Spleen (tissue), 11 donors: ENCODE measurements at regions not wholly inside any gene's neighbourhood (a gene's known extent, or its start where the extent isn't known, plus 50 kb on each side); places are given as distances from the start of the nearest gene placed in this dataset.

ENCODE experiments used
- DNase-seq: peaks from one replicate; pipeline ENCODE4 v3.0.0-alpha.2; 2020
- H3K27ac ChIP-seq, 8 donors: fragments of 200-600 bp; sonication (generic) in 7 of 8; 1 replicate in 4 of 8; 2 replicates in 4 of 8; pipeline versions ENCODE4 v1.5.0 to v1.8.0; 2016 to 2021; ENCODE audit warnings: inconsistent platforms in 4 of 8, mild to moderate bottlenecking in 4 of 8, moderate library complexity in 1 of 8
- H3K27me3 ChIP-seq, 7 donors: fragments of 200-600 bp; sonication (generic) in 6 of 7; replicated peaks in 1 of 7; 1 replicate in 4 of 7; 2 replicates in 3 of 7; pipeline versions ENCODE4 v1.5.0 to v1.8.0; 2016 to 2021; ENCODE audit warnings: inconsistent platforms in 3 of 7, mild to moderate bottlenecking in 1 of 7
- H3K36me3 ChIP-seq, 6 donors: fragments of 200-600 bp; sonication (generic) in 5 of 6; 1 replicate in 4 of 6; 2 replicates in 2 of 6; pipeline versions ENCODE4 v1.5.0 to v1.8.0; 2016 to 2021; ENCODE audit warnings: inconsistent platforms in 2 of 6
- H3K4me1 ChIP-seq, 6 donors: fragments of 200-600 bp; sonication (generic) in 5 of 6; 1 replicate in 3 of 6; 2 replicates in 3 of 6; pipeline versions ENCODE4 v1.5.0 to v1.8.0; 2016 to 2021; ENCODE audit warnings: inconsistent platforms in 3 of 6
- H3K4me3 ChIP-seq, 8 donors: fragments of 200-600 bp; sonication (generic) in 7 of 8; 1 replicate in 4 of 8; 2 replicates in 4 of 8; pipeline versions ENCODE4 v1.5.0 to v1.8.0; 2016 to 2021; ENCODE audit warnings: inconsistent platforms in 4 of 8, mild to moderate bottlenecking in 4 of 8, moderate library complexity in 2 of 8
- H3K9me3 ChIP-seq, 8 donors: fragments of 200-600 bp; sonication (generic) in 7 of 8; 1 replicate in 4 of 8; 2 replicates in 4 of 8; pipeline versions ENCODE4 v1.5.0 to v1.8.0; 2016 to 2021; ENCODE audit warnings: inconsistent platforms in 4 of 8
- POLR2A ChIP-seq, 3 donors: fragments of 450-650 bp; IDR thresholded peaks; one replicate each; pipeline ENCODE4 v1.5.1; 2017; ENCODE audit warnings: antibody characterized with exemption in 3 of 3, mild to moderate bottlenecking in 1 of 3
- POLR2AphosphoS5 ChIP-seq, 3 donors: sonication (generic); formaldehyde crosslinking; IDR thresholded peaks; one replicate each; pipeline ENCODE4 v1.5.1; 2017; ENCODE audit warnings: antibody characterized with exemption in 3 of 3
- WGBS, 5 donors: extraction: QIAGEN DNeasy Blood & Tissue Kit in 3 of 5; methylation state at CpG; one replicate each; pipeline versions ENCODE4 v1.1.5 to v1.1.7; 2013 to 2018; 5-methylcytosine and 5-hydroxymethylcytosine counted together
- intact Hi-C: fragments of 100-400 bp; cut with DNase I; formaldehyde crosslinking; loops from one replicate; pipeline ENCODE4 v1.15.0; 2023; ENCODE audit warnings: low total_unique reads
- TF ChIP-seq, protein P1 (sequence below), 11 experiments: fragments of 200-600 bp in 7 of 11; fragments of 450-650 bp in 4 of 11; sonication (generic) in 4 of 11; IDR thresholded peaks in 8 of 11; conservative IDR thresholded peaks in 3 of 11; 1 replicate in 7 of 11; 2 replicates in 4 of 11; pipeline versions ENCODE4 v1.4.0 to v1.8.0; 2016 to 2021; ENCODE audit warnings: antibody characterized with exemption in 11 of 11, inconsistent platforms in 4 of 11, mild to moderate bottlenecking in 1 of 11
- donor health status: healthy with polysubstance abuse.
- donor health status: DM: no; HTN: no; CAD: no; lungs with moderate emphysema.
- donor health status: DM: no; HTN: no; CAD: no.
- donor health status: Bipolar disorder and iron deficiency.
- donor health status: healthy.
- donor health status: DM: no; HTN: no; CAD: no.
- donor health status: DM: yes; HTN: yes; CAD: no.

DNA sequence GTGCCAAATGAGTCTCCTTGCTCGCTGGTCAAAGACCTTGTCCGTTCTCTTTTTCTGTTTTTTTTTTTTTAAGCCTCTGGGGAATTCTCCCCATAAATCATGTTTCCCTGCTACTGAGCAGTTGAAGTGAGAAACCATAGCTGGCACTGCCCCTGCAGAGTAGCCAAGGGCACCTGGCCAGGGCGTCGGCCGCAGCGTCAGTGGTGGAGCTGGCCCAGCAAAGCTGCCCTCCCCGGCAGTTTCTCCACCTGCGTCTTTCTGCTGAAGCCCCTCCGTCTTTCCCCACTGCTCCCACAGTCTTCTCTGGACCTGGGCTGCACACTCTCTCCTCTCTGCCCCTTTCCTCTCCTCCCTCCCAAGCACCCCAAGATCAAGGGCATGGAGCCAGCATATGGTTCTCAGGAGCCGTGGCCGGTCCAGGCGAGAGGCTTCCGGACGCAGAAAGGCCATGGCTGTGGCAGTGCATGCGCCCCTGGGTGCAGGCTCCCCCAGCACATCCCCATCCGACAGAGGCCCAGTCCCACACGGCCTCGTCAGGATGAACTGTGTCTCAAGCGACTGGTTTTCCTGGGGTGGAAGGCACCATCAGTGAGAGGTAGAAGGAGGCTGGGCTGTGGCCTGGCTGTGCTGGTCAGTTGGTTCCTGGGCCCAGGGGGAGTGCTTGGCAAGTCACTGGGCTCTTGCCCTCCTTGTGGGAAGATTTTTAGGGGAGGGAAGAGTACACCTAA lies 218.1 kb downstream of the ERMARD start:
- TF ChIP-seq POLR2A (IDR thresholded peaks at IDR 0.05), result no peak
- TF ChIP-seq, protein P1, sequence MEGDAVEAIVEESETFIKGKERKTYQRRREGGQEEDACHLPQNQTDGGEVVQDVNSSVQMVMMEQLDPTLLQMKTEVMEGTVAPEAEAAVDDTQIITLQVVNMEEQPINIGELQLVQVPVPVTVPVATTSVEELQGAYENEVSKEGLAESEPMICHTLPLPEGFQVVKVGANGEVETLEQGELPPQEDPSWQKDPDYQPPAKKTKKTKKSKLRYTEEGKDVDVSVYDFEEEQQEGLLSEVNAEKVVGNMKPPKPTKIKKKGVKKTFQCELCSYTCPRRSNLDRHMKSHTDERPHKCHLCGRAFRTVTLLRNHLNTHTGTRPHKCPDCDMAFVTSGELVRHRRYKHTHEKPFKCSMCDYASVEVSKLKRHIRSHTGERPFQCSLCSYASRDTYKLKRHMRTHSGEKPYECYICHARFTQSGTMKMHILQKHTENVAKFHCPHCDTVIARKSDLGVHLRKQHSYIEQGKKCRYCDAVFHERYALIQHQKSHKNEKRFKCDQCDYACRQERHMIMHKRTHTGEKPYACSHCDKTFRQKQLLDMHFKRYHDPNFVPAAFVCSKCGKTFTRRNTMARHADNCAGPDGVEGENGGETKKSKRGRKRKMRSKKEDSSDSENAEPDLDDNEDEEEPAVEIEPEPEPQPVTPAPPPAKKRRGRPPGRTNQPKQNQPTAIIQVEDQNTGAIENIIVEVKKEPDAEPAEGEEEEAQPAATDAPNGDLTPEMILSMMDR (IDR thresholded peaks at IDR 0.05 in 8 of 11, conservative IDR thresholded peaks at IDR 0.05 in 3 of 11), result no peak
- TF ChIP-seq POLR2AphosphoS5 (IDR thresholded peaks at IDR 0.05), result no peak
- Histone ChIP-seq H3K9me3 (no peaks in the 10 kb centered on the region), H3K27ac (no peak overlapping the region), H3K27me3 (peaks cover 0 to 34% (median 5%) of the 10 kb centered on the region in 7 donors), H3K4me1 (no peaks in the 10 kb centered on the region), H3K4me3 (no peak overlapping the region), H3K36me3 (no peaks in the 10 kb centered on the region)
- peak; percentile 63 for DNase-seq
- 87 to 95% (median 93%) methylated on average over 18 to 19 of the region's 19 CpGs for WGBS, 5 donors
- intact Hi-C loops, result no loop called here

- 76 to 87% (median 79%) methylated on average over 15 of the region's 15 CpGs for WGBS, 5 donors
- H3K36me3 ChIP-seq, result no peaks in the 10 kb centered on the region
- H3K9me3 ChIP-seq, result no peaks in the 10 kb centered on the region
- intact Hi-C loops, result no loop called here
- no peak overlapping the region for H3K4me3 ChIP-seq
- peaks cover 0 to 43% (median 6%) of the 10 kb centered on the region in 7 donors for H3K27me3 ChIP-seq
- H3K27ac ChIP-seq, result no peak overlapping the region
- peak; percentile 47 for DNase-seq
- H3K4me1 ChIP-seq, result no peaks in the 10 kb centered on the region
- TF ChIP-seq, protein P1 (IDR thresholded peaks at IDR 0.05 in 8 of 11, conservative IDR thresholded peaks at IDR 0.05 in 3 of 11), result no peak
- TF ChIP-seq POLR2AphosphoS5 (IDR thresholded peaks at IDR 0.05), result no peak
- TF ChIP-seq POLR2A (IDR thresholded peaks at IDR 0.05), result no peak
These were observed 217.3 kb downstream of the ERMARD start for GRCh38 chr6:169968541-169969270.

DNA sequence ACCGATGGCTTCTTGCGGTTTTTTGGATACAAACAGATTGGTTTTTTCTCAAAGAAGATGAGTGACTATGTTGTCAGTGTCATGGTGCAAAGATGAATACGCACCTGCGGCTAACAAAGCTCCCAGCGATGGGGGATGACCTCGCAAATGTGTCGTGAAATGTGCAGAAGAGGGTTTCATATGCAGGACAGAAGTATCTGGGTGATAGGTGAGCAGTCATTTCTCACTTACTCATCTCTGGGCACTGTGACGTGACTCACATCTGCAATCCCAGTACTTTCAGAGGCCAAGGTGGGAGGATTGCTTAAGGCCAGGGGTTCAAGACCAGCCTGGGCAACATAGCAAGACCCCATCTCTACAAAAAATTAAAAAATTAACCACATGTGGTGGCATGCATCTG lies 216.3 kb downstream of the ERMARD start:
- DNase-seq, result no peak
- WGBS, 5 donors, result 59 to 81% (median 71%) methylated on average over 8 of the region's 8 CpGs
- no peaks in the 10 kb centered on the region for H3K36me3 ChIP-seq
- H3K27ac ChIP-seq, result no peak overlapping the region
- H3K9me3 ChIP-seq, result no peaks in the 10 kb centered on the region
- H3K4me3 ChIP-seq, result no peak overlapping the region
- intact Hi-C loops, result no loop called here
- TF ChIP-seq, protein P1 (IDR thresholded peaks at IDR 0.05 in 8 of 11, conservative IDR thresholded peaks at IDR 0.05 in 3 of 11), result no peak
- TF ChIP-seq POLR2AphosphoS5 (IDR thresholded peaks at IDR 0.05) (no peak), POLR2A (IDR thresholded peaks at IDR 0.05) (no peak)
- peaks cover 0 to 2% (median 0%) of the 10 kb centered on the region in 6 donors for H3K4me1 ChIP-seq
- peaks cover 0 to 53% (median 13%) of the 10 kb centered on the region in 7 donors for H3K27me3 ChIP-seq
